HepG2 (cell line): ENCODE measurements at regions not wholly inside any gene's neighbourhood (a gene's known extent, or its start where the extent isn't known, plus 50 kb on each side); places are given as distances from the start of the nearest gene placed in this dataset.

Source experiments
- CTCF ChIP-seq: sonication (generic); formaldehyde crosslinking; IDR thresholded peaks from 2 replicates; pipeline ENCODE4 v1.5.0; 2020; ENCODE audit warnings: mild to moderate bottlenecking, missing genetic modification reagents, moderate library complexity
- FOXA3 ChIP-seq: IDR thresholded peaks from 2 replicates; pipeline ENCODE4 v1.6.1; 2016; ENCODE audit warnings: missing genetic modification reagents, missing compliant biosample characterization
- FOXK2 ChIP-seq: fragments of 450-650 bp; IDR thresholded peaks from 2 replicates; pipeline ENCODE4 v1.6.1; 2016
- HDAC1 ChIP-seq: sonication (generic); formaldehyde crosslinking; IDR thresholded peaks from 2 replicates; pipeline ENCODE4 v1.5.1; 2020; ENCODE audit warnings: mild to moderate bottlenecking, missing genetic modification reagents
- MED1 ChIP-seq: sonication (generic); formaldehyde crosslinking; IDR thresholded peaks from 2 replicates; pipeline ENCODE4 v1.4.0; 2020; ENCODE audit warnings: missing genetic modification reagents
- MLLT10 ChIP-seq: sonication (generic); formaldehyde crosslinking; IDR thresholded peaks from 2 replicates; pipeline ENCODE4 v1.4.0; 2020; ENCODE audit warnings: missing genetic modification reagents
- NKX3-1 ChIP-seq: sonication (generic); formaldehyde crosslinking; IDR thresholded peaks from 2 replicates; pipeline ENCODE4 v1.5.0; 2020; ENCODE audit warnings: missing genetic modification reagents
- PHF20 ChIP-seq: sonication (generic); formaldehyde crosslinking; IDR thresholded peaks from 2 replicates; pipeline ENCODE4 v1.5.0; 2020; ENCODE audit warnings: mild to moderate bottlenecking, missing genetic modification reagents
- PPARG ChIP-seq: conservative IDR thresholded peaks from 2 replicates; pipeline ENCODE4 v1.6.1; 2016; ENCODE audit warnings: missing biosample characterization, missing genetic modification reagents
- RBM22 ChIP-seq: fragments of 200-400 bp; formaldehyde crosslinking; optimal IDR thresholded peaks from 2 replicates; pipeline ENCODE3; 2017; ENCODE audit warnings: mild to moderate bottlenecking, low read length, moderate library complexity
- RNF219 ChIP-seq: sonication (generic); formaldehyde crosslinking; IDR thresholded peaks from 2 replicates; pipeline ENCODE4 v1.5.0; 2020; ENCODE audit warnings: mild to moderate bottlenecking, missing genetic modification reagents
- SP4 ChIP-seq: sonication (generic); formaldehyde crosslinking; IDR thresholded peaks from 2 replicates; pipeline ENCODE4 v1.8.1; 2023; ENCODE audit warnings: mild to moderate bottlenecking, missing genetic modification reagents
- TBL1XR1 ChIP-seq: fragments of 150-350 bp; IDR thresholded peaks from 2 replicates; pipeline ENCODE4 v1.6.1; 2014; ENCODE audit warnings: borderline replicate concordance, low read length; ENCODE audit not compliant: partially characterized antibody
- WIZ ChIP-seq: sonication (generic); formaldehyde crosslinking; IDR thresholded peaks from 2 replicates; pipeline ENCODE4 v1.5.1; 2020; ENCODE audit warnings: mild to moderate bottlenecking, missing genetic modification reagents
- ZFP36 ChIP-seq: fragments of 150-350 bp; IDR thresholded peaks from 2 replicates; pipeline ENCODE4 v1.6.1; 2018; ENCODE audit warnings: borderline replicate concordance, low read length, low read depth; ENCODE audit not compliant: partially characterized antibody
- ZKSCAN8 ChIP-seq: IDR thresholded peaks from 2 replicates; pipeline ENCODE4 v1.6.1; 2016; ENCODE audit warnings: borderline replicate concordance, missing genetic modification reagents, missing compliant biosample characterization
- ZNF18 ChIP-seq: sonication (generic); formaldehyde crosslinking; IDR thresholded peaks from 2 replicates; pipeline ENCODE4 v1.8.0; 2022; ENCODE audit warnings: mild to moderate bottlenecking, missing genetic modification reagents; ENCODE audit not compliant: insufficient replicate concordance
- ZNF33B ChIP-seq: sonication (generic); formaldehyde crosslinking; IDR thresholded peaks from 2 replicates; pipeline ENCODE4 v1.5.1; 2020; ENCODE audit warnings: mild to moderate bottlenecking, missing genetic modification reagents
- ZNF468 ChIP-seq: sonication (generic); formaldehyde crosslinking; IDR thresholded peaks from 2 replicates; pipeline ENCODE4 v1.8.0; 2022; ENCODE audit warnings: mild to moderate bottlenecking, moderate library complexity, missing genetic modification reagents
- ZNF557 ChIP-seq: sonication (generic); formaldehyde crosslinking; IDR thresholded peaks from 2 replicates; pipeline ENCODE4 v1.4.0; 2020; ENCODE audit warnings: missing genetic modification reagents
- ZNF598 ChIP-seq: sonication (generic); formaldehyde crosslinking; IDR thresholded peaks from 2 replicates; pipeline ENCODE4 v1.5.1; 2020; ENCODE audit warnings: mild to moderate bottlenecking, missing genetic modification reagents, borderline replicate concordance
- ZNF615 ChIP-seq: sonication (generic); formaldehyde crosslinking; IDR thresholded peaks from 2 replicates; pipeline ENCODE4 v1.5.0; 2020; ENCODE audit warnings: mild to moderate bottlenecking, missing genetic modification reagents, borderline replicate concordance
- ZNF839 ChIP-seq: sonication (generic); formaldehyde crosslinking; IDR thresholded peaks from 2 replicates; pipeline ENCODE4 v1.4.0; 2020; ENCODE audit warnings: missing genetic modification reagents, mild to moderate bottlenecking, borderline replicate concordance
- TF ChIP-seq, protein P1 (sequence below): sonication (generic); formaldehyde crosslinking; conservative IDR thresholded peaks from 2 replicates; pipeline ENCODE4 v1.4.0; 2020; ENCODE audit warnings: missing genetic modification reagents
- TF ChIP-seq, protein P2 (sequence below): IDR thresholded peaks from 2 replicates; pipeline ENCODE4 v1.6.1; 2016

DNA sequence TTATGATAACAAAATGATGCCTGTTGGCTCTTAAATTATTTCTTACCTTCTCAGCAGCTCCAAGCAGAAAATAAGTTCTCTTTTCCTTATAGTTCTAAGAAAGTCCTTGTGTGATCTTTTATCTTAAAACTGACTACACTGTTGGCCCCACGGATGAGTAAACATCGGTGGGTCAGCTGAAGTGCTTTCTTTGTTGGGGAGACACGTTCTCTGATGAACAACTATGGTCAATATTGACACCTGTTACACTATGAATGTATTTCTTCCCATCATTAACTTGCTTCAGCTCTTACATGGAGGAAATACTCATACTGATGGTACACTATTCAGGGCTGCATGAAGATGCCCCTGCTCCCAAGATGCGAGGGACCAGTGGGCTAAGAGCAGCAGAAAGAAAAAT, 110.8 kb upstream of the EEA1 start (continued):
- TF ChIP-seq TBL1XR1 = no peak
- TF ChIP-seq WIZ (CRISPR knock-in tag) = no peak
- no peak for TF ChIP-seq RBM22
- TF ChIP-seq ZNF33B = no peak
- TF ChIP-seq HDAC1 (CRISPR knock-in tag) = no peak
- no peak for TF ChIP-seq ZNF18
- no peak for TF ChIP-seq MLLT10 (CRISPR knock-in tag)
- TF ChIP-seq PHF20 (CRISPR knock-in tag) = no peak
- no peak for TF ChIP-seq ZNF615 (CRISPR knock-in tag)
- TF ChIP-seq SP4 = no peak
- TF ChIP-seq ZKSCAN8 (CRISPR knock-in tag) = no peak; the same call in 1 of the 2 replicates
- TF ChIP-seq, protein P1, sequence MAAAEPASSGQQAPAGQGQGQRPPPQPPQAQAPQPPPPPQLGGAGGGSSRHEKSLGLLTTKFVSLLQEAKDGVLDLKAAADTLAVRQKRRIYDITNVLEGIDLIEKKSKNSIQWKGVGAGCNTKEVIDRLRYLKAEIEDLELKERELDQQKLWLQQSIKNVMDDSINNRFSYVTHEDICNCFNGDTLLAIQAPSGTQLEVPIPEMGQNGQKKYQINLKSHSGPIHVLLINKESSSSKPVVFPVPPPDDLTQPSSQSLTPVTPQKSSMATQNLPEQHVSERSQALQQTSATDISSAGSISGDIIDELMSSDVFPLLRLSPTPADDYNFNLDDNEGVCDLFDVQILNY (CRISPR knock-in tag) = no peak
- TF ChIP-seq ZFP36 = no peak
- TF ChIP-seq FOXA3 (CRISPR knock-in tag) = peak; percentile 89
- no peak for TF ChIP-seq CTCF
- 0 out of 2 replicates have a peak, but pooled peaks have one; percentile 38 for TF ChIP-seq NKX3-1 (CRISPR knock-in tag)
- TF ChIP-seq ZNF598 (CRISPR knock-in tag) = no peak
- TF ChIP-seq ZNF839 (CRISPR knock-in tag) = no peak
- TF ChIP-seq MED1 = peak; percentile 25; the same call in 1 of the 2 replicates
- no peak for TF ChIP-seq ZNF468 (CRISPR knock-in tag)
- no peak for TF ChIP-seq PPARG
- TF ChIP-seq FOXK2 = no peak
- TF ChIP-seq, protein P2, sequence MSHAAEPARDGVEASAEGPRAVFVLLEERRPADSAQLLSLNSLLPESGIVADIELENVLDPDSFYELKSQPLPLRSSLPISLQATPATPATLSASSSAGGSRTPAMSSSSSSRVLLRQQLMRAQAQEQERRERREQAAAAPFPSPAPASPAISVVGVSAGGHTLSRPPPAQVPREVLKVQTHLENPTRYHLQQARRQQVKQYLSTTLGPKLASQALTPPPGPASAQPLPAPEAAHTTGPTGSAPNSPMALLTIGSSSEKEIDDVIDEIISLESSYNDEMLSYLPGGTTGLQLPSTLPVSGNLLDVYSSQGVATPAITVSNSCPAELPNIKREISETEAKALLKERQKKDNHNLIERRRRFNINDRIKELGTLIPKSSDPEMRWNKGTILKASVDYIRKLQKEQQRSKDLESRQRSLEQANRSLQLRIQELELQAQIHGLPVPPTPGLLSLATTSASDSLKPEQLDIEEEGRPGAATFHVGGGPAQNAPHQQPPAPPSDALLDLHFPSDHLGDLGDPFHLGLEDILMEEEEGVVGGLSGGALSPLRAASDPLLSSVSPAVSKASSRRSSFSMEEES (CRISPR knock-in tag) = peak; percentile 32; the same call in 1 of the 2 replicates
- TF ChIP-seq ZNF557 (CRISPR knock-in tag) = no peak
- no peak for TF ChIP-seq RNF219 (CRISPR knock-in tag)
